ENCODE measurements at regions not wholly inside any gene's neighbourhood (a gene's known extent, or its start where the extent isn't known, plus 50 kb on each side); places are given as distances from the start of the nearest gene placed in this dataset.

DNA sequence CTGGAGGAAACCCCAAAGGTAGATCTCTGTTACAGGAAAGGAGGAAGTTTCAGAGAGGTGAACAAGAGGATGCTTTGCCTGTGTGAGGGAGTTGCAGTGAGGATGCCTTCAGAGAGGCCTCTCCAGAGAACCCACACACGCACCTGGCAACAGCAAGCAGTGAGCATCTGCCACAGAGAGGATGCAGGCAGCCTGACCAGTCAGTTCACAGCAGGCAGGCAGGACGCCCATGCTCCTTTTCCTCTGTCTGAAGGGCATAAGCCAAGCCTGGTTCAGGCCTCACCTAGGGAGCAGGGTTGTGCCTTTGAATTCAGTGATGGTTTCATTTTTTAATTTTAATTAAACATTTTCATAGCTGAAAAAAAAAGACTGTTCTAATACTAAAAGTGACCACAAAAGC, 346.0 kb upstream of the MARCKS start:
- Mint-ChIP-seq H3K4me1 (ENCODE audit: low read depth) (no peaks in the 10 kb centered on the region), H3K27ac (no peak overlapping the region), H3K27me3 (peaks cover 9% of the 10 kb centered on the region), H3K9me3 (no peaks in the 10 kb centered on the region), H3K4me3 (no peak overlapping the region), H3K36me3 (ENCODE audit: low read depth) (no peaks in the 10 kb centered on the region)

DNA sequence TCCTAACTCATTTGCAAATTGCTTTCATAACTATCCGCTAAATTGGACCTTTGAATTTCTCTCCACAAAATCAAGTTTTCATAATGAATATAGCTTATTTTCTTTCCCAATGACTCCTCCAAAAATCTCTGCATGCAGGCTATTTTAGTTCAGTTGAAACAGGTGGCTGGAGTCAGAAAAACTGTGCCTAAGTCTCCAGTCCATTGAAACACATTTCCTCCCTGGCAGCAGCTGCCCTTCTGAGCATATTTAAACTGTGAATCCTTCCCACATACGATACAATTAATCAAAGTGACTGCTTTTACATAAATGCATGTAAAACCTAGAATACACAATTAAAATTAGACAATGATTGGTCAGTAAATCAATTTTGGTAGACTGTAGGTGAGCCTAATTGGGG, 344.6 kb upstream of the MARCKS start:
- H3K4me3 Mint-ChIP-seq, result no peak overlapping the region
- no peak overlapping the region for H3K27ac Mint-ChIP-seq

DNA sequence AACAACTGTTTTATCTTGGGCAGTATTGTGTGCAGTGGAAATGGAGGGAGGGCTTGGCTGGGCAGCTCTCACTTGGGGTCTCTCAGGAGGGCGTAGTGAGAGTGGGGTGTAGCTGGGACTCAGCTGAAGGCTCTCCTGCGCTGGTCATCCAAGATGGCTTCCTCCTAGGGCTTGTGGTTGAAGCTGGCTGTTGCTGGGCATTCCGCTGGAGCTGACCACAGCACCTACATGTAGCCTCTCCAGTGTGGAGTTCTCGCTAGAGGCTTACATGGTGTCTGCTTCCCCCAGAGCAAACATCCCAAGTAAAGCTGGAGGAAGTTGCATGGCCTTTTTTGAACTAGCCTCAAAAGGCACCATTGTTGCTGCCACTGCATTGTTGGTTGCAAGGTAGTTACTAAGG, 344.1 kb upstream of the MARCKS start:
- H3K36me3 Mint-ChIP-seq (ENCODE audit: low read depth), result no peaks in the 10 kb centered on the region
- H3K27me3 Mint-ChIP-seq, result peaks cover 13% of the 10 kb centered on the region
- no peaks in the 10 kb centered on the region for H3K4me1 Mint-ChIP-seq (ENCODE audit: low read depth)
- no peak overlapping the region for H3K27ac Mint-ChIP-seq
- no peak overlapping the region for H3K4me3 Mint-ChIP-seq
- no peaks in the 10 kb centered on the region for H3K9me3 Mint-ChIP-seq

More for the DNA sequence above, 344.6 kb upstream of the MARCKS start:
- Mint-ChIP-seq H3K4me1 (ENCODE audit: low read depth) (no peaks in the 10 kb centered on the region), H3K27me3 (peaks cover 13% of the 10 kb centered on the region), H3K36me3 (ENCODE audit: low read depth) (no peaks in the 10 kb centered on the region), H3K9me3 (no peaks in the 10 kb centered on the region)

DNA sequence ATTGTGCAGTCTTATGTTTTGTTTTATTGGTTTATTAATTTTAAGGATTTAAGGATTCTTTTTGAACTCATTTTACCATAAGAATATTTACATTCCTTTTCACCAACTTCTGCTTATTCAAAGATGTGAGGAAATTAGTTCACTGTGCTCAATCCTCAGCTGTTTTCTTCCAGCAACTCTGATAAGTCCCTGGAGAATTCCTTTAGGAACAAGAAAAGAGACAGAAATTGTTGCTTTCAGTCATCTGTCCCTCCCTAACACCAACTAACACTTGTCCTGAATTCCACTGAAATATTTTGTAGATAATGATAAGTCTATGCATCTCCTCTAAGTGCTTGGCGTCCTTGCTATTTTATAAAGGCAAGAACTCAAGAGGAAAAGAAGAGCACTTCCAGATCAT, 334.8 kb upstream of the MARCKS start:
- Mint-ChIP-seq H3K27ac (no peak overlapping the region), H3K9me3 (no peaks in the 10 kb centered on the region), H3K36me3 (ENCODE audit: low read depth) (no peaks in the 10 kb centered on the region), H3K4me3 (no peak overlapping the region), H3K4me1 (ENCODE audit: low read depth) (no peaks in the 10 kb centered on the region), H3K27me3 (peaks cover 6% of the 10 kb centered on the region)

DNA sequence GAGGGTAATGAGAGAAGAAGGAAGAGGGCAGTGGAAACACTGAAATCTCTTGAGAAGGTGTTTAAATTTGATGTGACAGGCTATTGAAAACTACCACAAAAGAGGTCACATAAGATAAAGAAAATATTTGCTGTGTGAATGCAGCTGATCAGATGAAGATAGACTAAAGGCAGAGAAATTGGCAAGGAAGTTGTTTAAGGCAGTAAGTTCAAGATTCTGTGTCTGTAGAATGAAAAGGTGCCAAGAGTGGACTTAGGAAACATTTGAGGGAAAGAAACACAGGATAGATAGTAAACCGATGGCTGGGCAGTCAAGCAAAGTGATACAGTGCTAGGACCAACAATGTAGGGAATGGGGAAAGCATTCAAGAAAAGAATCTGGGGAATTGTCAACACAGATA, 332.3 kb upstream of the MARCKS start:
- Mint-ChIP-seq H3K27me3 (peaks cover 6% of the 10 kb centered on the region), H3K36me3 (ENCODE audit: low read depth) (no peaks in the 10 kb centered on the region), H3K4me1 (ENCODE audit: low read depth) (no peaks in the 10 kb centered on the region), H3K27ac (no peak overlapping the region), H3K9me3 (no peaks in the 10 kb centered on the region), H3K4me3 (no peak overlapping the region)

DNA sequence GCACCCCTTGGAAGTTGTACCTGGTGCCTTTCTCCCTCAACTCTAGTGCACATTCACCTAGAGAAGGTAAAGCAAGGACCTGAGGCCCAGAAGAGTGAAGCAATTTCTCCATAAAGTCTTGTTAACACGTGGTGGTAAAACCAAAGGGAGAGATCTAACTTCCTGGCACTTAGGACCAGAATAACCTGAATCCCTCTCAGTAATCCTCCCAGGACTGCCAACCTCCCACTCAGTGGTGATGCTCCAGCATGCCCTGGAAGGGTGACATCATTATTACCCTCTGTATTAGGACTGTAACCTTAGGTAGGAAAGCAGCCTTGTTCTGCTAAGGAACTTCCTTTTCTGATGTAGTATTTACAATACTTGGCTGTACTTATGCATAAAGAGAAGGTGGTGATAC, 330.6 kb upstream of the MARCKS start:
- Mint-ChIP-seq H3K4me3 (no peak overlapping the region), H3K27ac (no peak overlapping the region), H3K4me1 (ENCODE audit: low read depth) (no peaks in the 10 kb centered on the region), H3K27me3 (peaks cover 6% of the 10 kb centered on the region), H3K9me3 (no peaks in the 10 kb centered on the region), H3K36me3 (ENCODE audit: low read depth) (no peaks in the 10 kb centered on the region)

DNA sequence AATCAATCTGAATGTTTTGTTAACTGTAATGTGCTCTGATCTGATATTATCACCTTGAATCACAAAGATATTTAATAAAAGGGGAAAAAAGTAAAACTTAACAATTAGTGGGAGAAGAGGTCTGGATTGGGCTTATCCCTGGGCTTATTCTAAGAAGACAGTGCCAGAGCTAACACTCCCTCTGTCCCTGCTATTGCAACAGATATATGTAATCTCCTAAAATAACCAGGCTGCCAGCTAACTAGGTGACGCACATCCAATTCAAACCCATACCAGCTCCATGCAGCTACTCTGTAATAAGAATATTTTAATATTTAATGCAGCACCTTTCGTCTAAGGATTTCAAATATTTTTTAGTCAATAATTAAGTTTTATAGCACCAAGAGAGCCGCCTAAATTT, 330.1 kb upstream of the MARCKS start:
- H3K9me3 Mint-ChIP-seq, result no peaks in the 10 kb centered on the region
- H3K27ac Mint-ChIP-seq, result no peak overlapping the region

DNA sequence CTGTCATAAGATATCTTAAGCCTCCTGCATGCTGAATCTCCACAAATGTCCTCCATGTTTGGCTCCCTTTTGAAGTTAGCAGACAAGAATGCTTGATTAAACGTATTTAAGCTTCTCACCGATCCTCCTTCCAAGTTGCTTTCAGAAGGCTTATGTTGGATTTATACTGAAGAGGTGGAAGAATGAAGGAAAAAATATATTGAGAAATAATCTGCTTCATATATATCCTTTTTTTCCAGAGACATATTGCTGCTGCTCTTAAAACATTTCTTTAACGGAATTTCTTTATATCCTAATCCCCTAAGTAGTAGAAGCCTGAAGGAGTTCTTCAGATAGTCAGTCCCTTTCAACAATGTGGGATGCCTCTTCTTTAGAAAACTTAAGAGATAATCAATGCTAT, 329.0 kb upstream of the MARCKS start:
- H3K27ac Mint-ChIP-seq, result no peak overlapping the region
- H3K9me3 Mint-ChIP-seq, result no peaks in the 10 kb centered on the region

More for the DNA sequence above, 330.1 kb upstream of the MARCKS start:
- Mint-ChIP-seq H3K4me1 (ENCODE audit: low read depth) (no peaks in the 10 kb centered on the region), H3K27me3 (peaks cover 6% of the 10 kb centered on the region), H3K36me3 (ENCODE audit: low read depth) (no peaks in the 10 kb centered on the region), H3K4me3 (no peak overlapping the region)

DNA sequence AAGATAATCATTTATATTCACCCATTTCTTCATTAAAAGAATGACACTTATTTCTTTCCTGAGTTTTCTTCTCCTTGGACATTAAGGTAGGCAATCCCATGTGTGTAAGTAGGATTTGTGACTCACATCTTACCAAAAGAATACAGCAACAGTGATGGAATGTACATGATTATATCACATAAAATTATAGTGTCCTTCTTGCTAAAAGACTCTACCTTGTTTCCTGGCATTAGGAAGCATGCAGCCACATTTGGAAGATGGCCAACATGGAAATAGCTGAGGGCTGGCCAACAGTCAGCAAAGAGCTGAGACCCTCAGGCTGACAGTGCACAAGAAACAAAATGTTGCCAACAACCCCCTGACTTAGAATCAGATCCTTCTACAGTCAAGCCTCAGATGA, 327.9 kb upstream of the MARCKS start:
- Mint-ChIP-seq H3K27ac (no peak overlapping the region), H3K4me1 (ENCODE audit: low read depth) (no peaks in the 10 kb centered on the region), H3K4me3 (no peak overlapping the region), H3K27me3 (peaks cover 6% of the 10 kb centered on the region), H3K9me3 (no peaks in the 10 kb centered on the region), H3K36me3 (ENCODE audit: low read depth) (no peaks in the 10 kb centered on the region)

More for the DNA sequence above, 329.0 kb upstream of the MARCKS start:
- Mint-ChIP-seq H3K4me1 (ENCODE audit: low read depth) (no peaks in the 10 kb centered on the region), H3K4me3 (no peak overlapping the region), H3K27me3 (peaks cover 6% of the 10 kb centered on the region), H3K36me3 (ENCODE audit: low read depth) (no peaks in the 10 kb centered on the region)

DNA sequence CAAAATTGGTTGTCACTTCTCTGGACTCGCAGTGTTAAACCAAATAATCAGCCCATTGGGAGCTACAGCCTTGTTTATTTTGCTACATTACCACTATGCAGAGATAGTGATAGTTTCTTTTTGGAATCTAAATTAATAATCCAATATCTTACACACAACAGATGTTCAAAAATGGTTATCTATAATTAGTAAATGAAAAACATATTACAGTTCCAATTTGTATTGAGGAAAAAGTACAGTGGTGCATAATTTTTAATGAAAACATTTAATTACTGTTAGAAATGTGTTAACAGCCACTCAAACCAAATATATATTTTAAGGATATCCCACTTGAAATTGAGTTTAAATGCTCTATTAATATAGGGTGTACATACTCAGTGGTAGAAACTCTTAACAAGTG, 327.3 kb upstream of the MARCKS start:
- H3K27ac Mint-ChIP-seq, result no peak overlapping the region
- H3K36me3 Mint-ChIP-seq (ENCODE audit: low read depth), result no peaks in the 10 kb centered on the region

DNA sequence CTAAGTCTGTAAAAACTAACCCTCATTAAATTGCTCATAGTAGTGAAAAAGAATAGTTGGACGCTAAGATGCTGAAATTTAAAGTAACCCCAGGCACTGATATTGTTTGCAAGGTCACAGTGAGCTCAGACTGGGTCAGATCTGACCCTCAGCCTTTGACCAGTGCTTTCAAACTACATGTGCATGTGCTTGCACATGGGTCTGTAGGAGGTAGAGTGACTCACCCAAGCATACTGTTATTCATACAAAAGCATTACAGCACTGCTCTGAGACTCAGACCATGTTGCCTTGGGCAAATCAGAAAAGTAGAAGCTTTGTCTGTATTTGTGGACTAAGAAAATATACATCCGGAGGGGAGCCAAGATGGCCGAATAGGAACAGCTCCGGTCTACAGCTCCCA, 326.4 kb upstream of the MARCKS start:
- H3K27ac Mint-ChIP-seq, result no peak overlapping the region
- H3K9me3 Mint-ChIP-seq, result no peaks in the 10 kb centered on the region
- H3K27me3 Mint-ChIP-seq, result no peaks in the 10 kb centered on the region
- no peak overlapping the region for H3K4me3 Mint-ChIP-seq
- H3K36me3 Mint-ChIP-seq (ENCODE audit: low read depth), result no peaks in the 10 kb centered on the region
- H3K4me1 Mint-ChIP-seq (ENCODE audit: low read depth), result no peaks in the 10 kb centered on the region

More for the DNA sequence above, 327.3 kb upstream of the MARCKS start:
- Mint-ChIP-seq H3K27me3 (peaks cover 4% of the 10 kb centered on the region), H3K4me3 (no peak overlapping the region), H3K9me3 (no peaks in the 10 kb centered on the region), H3K4me1 (ENCODE audit: low read depth) (no peaks in the 10 kb centered on the region)

DNA sequence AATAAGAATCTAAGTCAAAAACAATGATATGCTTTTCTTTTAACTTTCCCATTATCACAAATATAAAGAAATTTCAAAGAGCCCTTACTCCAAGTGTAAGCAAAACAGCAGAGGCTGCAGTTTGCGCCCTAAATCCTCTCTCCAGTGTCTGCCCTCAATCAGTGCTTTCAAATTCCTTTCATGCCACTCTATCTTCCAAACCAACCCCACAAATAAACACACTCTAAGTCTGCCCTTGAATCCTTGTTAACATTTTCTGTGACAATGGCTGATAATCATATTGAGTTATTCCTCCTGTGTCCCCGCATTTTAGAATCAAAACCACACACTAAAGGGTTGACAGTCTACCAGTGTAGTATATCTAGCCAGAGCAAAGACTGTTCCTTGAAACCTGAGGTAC, 317.9 kb upstream of the MARCKS start:
- Mint-ChIP-seq H3K36me3 (ENCODE audit: low read depth) (no peaks in the 10 kb centered on the region), H3K4me3 (no peak overlapping the region), H3K4me1 (ENCODE audit: low read depth) (no peaks in the 10 kb centered on the region), H3K27ac (no peak overlapping the region), H3K9me3 (no peaks in the 10 kb centered on the region), H3K27me3 (no peaks in the 10 kb centered on the region)

DNA sequence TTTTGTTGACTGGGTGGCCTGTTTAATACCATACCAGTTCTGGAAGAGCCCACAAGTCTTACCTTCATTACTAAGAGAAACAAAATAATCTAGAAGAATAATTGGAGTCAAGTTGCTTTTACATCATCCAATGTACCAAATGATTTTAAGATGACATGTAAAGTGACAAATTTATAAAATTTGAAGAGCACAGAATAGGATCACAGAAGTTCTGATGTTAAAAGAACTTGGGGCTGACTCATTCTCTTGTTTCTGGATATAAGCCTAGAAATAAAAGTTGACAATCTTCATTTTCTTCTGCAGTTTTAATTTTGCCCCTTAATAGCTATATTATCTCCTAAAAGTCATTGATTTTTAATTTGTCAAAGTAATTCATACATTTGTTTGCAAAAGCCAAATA, 317.5 kb upstream of the MARCKS start:
- Mint-ChIP-seq H3K9me3 (no peaks in the 10 kb centered on the region), H3K27me3 (no peaks in the 10 kb centered on the region), H3K4me3 (no peak overlapping the region), H3K27ac (no peak overlapping the region), H3K4me1 (ENCODE audit: low read depth) (no peaks in the 10 kb centered on the region), H3K36me3 (ENCODE audit: low read depth) (no peaks in the 10 kb centered on the region)

DNA sequence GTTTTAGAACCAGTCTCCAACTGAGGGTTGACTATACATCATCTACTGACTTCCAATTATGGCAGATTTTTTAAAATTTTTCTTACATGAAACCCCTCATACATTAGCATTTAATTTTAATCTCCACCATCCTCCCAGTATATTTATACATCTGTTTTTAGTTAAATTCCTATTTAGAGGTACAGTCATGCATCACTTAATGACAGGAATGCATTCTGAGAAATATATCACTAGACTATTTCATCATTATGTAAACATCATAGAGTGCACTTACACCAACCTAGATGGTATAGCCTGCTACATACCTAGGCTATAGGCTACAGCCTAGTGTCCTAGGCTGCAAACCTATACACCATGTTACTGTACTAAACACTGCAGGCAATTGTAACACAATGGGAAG, 316.7 kb upstream of the MARCKS start:
- H3K27ac Mint-ChIP-seq, result no peak overlapping the region
- H3K4me1 Mint-ChIP-seq (ENCODE audit: low read depth), result no peaks in the 10 kb centered on the region
- H3K4me3 Mint-ChIP-seq, result no peak overlapping the region
- H3K36me3 Mint-ChIP-seq (ENCODE audit: low read depth), result no peaks in the 10 kb centered on the region
- no peaks in the 10 kb centered on the region for H3K27me3 Mint-ChIP-seq
- H3K9me3 Mint-ChIP-seq, result no peaks in the 10 kb centered on the region

DNA sequence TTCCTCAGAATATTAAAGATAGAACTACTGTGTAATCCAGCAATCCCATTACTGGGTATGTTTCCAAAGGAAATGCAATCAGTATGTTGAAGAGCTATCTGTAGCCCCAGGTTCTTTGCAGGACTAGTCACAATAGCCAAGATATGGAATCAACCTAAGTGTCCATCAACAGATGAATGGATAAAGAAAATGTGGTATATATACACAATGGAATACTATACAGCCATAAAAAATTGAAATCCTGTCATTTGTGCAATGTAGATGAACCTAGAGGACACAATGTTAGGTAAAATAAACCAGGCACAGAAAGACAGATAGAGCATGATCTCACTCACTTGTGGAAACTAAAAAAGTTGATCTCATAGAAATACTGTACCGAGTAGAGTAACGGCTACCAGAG, 306.0 kb upstream of the MARCKS start:
- no peak overlapping the region for H3K4me3 Mint-ChIP-seq
- H3K9me3 Mint-ChIP-seq, result no peaks in the 10 kb centered on the region
- H3K27me3 Mint-ChIP-seq, result no peaks in the 10 kb centered on the region
- H3K4me1 Mint-ChIP-seq (ENCODE audit: low read depth), result no peaks in the 10 kb centered on the region
- H3K27ac Mint-ChIP-seq, result no peak overlapping the region
- H3K36me3 Mint-ChIP-seq (ENCODE audit: low read depth), result no peaks in the 10 kb centered on the region

DNA sequence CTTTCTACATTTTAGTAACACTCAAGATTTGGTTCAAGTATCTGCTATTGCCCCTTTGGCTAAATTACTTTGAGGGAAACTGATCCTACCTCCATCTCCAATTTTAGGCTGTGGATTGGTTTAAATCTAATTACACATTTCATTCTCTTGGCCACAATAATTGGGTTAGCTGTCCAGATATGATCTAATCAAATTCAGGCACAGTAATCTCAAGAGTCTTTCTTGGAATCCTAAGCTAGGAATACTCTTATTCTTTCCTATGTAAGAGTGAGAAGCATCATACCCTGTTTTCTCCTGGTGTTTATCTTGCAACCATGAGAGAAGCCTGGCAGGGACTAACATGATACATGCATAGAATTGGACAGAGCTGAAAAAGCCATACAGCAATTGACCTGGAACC, 300.4 kb upstream of the MARCKS start:
- Mint-ChIP-seq H3K9me3 (no peaks in the 10 kb centered on the region), H3K4me1 (ENCODE audit: low read depth) (no peaks in the 10 kb centered on the region), H3K27me3 (no peaks in the 10 kb centered on the region), H3K27ac (no peak overlapping the region), H3K4me3 (no peak overlapping the region), H3K36me3 (ENCODE audit: low read depth) (no peaks in the 10 kb centered on the region)

DNA sequence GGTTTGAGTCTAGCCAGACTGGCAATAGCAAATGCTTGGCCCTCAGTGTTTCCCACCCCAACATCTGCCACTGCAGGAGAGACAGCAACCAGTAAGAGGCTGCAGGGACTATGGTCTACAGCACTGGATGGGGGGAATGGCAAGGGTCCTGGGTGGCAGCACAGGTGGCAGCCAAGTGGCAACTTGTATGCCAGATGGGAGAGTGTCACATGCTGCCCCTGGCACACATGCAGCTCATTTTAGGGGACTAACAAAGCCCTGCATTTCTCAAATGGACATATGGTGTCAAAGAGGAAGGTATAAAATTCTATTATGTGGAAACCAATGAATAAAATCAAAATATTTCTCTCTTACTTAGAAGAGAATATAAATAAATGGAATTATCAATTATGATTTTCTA, 298.7 kb upstream of the MARCKS start:
- no peaks in the 10 kb centered on the region for H3K9me3 Mint-ChIP-seq
- H3K4me3 Mint-ChIP-seq, result no peak overlapping the region
- H3K36me3 Mint-ChIP-seq (ENCODE audit: low read depth), result no peaks in the 10 kb centered on the region
- no peaks in the 10 kb centered on the region for H3K4me1 Mint-ChIP-seq (ENCODE audit: low read depth)
- H3K27me3 Mint-ChIP-seq, result no peaks in the 10 kb centered on the region
- no peak overlapping the region for H3K27ac Mint-ChIP-seq
